Heart right ventricle (tissue), 16 donors: ENCODE measurements at regions not wholly inside any gene's neighbourhood (a gene's known extent, or its start where the extent isn't known, plus 50 kb on each side); places are given as distances from the start of the nearest gene placed in this dataset.
A peak's percentile ranks its signal among the peaks of the same experiment; 100 is the strongest.

Experiments
- ATAC-seq, 8 donors: fragments of 200-7000 bp; cut with Tn5 transposase; one replicate each; pipeline ENCODE4 v1.9.1; 2020; ENCODE audit warnings: mild to moderate bottlenecking in 8 of 8, moderate library complexity in 8 of 8, moderate number of reproducible peaks in 1 of 8
- DNase-seq, 2 donors: peaks; one replicate each; pipeline ENCODE4 v3.0.0-alpha.2; 2020
- H3K27ac ChIP-seq, 10 donors: fragments of 200-600 bp; sonication (generic) in 2 of 10; one replicate each; pipeline versions ENCODE4 v1.5.0 to v1.8.0; 2020 to 2022; ENCODE audit warnings: mild to moderate bottlenecking in 3 of 10
- H3K27me3 ChIP-seq, 7 donors: fragments of 200-600 bp; one replicate each; pipeline ENCODE4 v1.8.0; 2021 to 2022; ENCODE audit warnings: mild to moderate bottlenecking in 2 of 7
- H3K36me3 ChIP-seq, 9 donors: fragments of 200-600 bp; sonication (generic) in 1 of 9; one replicate each; pipeline versions ENCODE4 v1.5.0 to v1.8.0; 2020 to 2022; ENCODE audit warnings: mild to moderate bottlenecking in 2 of 9
- H3K4me1 ChIP-seq, 9 donors: fragments of 200-600 bp; sonication (generic) in 1 of 9; one replicate each; pipeline versions ENCODE4 v1.5.0 to v1.8.0; 2020 to 2022; ENCODE audit warnings: mild to moderate bottlenecking in 4 of 9
- H3K4me3 ChIP-seq, 10 donors: fragments of 200-600 bp; sonication (generic) in 2 of 10; one replicate each; pipeline versions ENCODE4 v1.5.0 to v1.8.0; 2020 to 2022; ENCODE audit warnings: mild to moderate bottlenecking in 7 of 10, moderate library complexity in 2 of 10
- H3K9me3 ChIP-seq, 11 donors: fragments of 200-600 bp in 10 of 11; sonication (generic) in 2 of 11; one replicate each; pipeline versions ENCODE4 v1.5.0 to v1.8.0; 2013 to 2022; ENCODE audit warnings: mild to moderate bottlenecking in 2 of 11, control low read depth in 1 of 11, moderate library complexity in 1 of 11
- WGBS, 2 donors: extraction: QIAGEN DNeasy Blood & Tissue Kit; methylation state at CpG; one replicate each; pipeline ENCODE4 v1.1.7; 2013; ENCODE audit warnings: inconsistent platforms in 1 of 2; 5-methylcytosine and 5-hydroxymethylcytosine counted together
- intact Hi-C, 10 donors: fragments of 100-400 bp; cut with DNase I; formaldehyde crosslinking; loops; one replicate each; pipeline versions ENCODE4 v1.11.1 to v1.14.2; 2022
- TF ChIP-seq, protein P1 (sequence below), 9 donors: fragments of 200-600 bp; sonication (generic) in 2 of 9; IDR thresholded peaks; one replicate each; pipeline versions ENCODE4 v1.5.0 to v1.8.0; 2021 to 2022; ENCODE audit warnings: antibody characterized with exemption in 9 of 9, mild to moderate bottlenecking in 5 of 9, moderate library complexity in 1 of 9
- donor health status: Arrhythmogenic right ventricular cardiomyopathy.
- donor health status: ischemic (EF 13 %, LVEDD 7.1; RV severe dilation, severe dysfunction).
- donor health status: healthy with polysubstance abuse.
- donor health status: DM: no; HTN: yes; CAD: no.
- donor health status: DM: no; HTN: no; CAD: no.
- donor health status: ischemic (EF 25% LVEDD 6.9; RV normal size, moderate dysfunction).
- donor health status: ischemic (EF 25% LVEDD 5.7; RV mildly dilated, moderate dysfunction).
- donor health status: healthy.
- donor health status: DM: yes; HTN: yes; CAD: no.
- donor health status: Ischemic cardiomyopathy.
- donor health status: ischemic (EF 35%, LVEDD 5.7; RV mildly dilated, moderate dysfunction).
- donor health status: nonischemic (EF 11% LVEDD 7.7; RV severe dilation, severe dysfunction).
- donor health status: DM: yes; HTN: yes; CAD: no.
- donor health status: PGD.
- donor health status: ischemic (EF 29% LVEDD 5.4; RV normal size, mild dysfunction).
- donor health status: nonischemic (EF 23%, LVEDD 6.1; RV moderate dilation, normal function).

DNA sequence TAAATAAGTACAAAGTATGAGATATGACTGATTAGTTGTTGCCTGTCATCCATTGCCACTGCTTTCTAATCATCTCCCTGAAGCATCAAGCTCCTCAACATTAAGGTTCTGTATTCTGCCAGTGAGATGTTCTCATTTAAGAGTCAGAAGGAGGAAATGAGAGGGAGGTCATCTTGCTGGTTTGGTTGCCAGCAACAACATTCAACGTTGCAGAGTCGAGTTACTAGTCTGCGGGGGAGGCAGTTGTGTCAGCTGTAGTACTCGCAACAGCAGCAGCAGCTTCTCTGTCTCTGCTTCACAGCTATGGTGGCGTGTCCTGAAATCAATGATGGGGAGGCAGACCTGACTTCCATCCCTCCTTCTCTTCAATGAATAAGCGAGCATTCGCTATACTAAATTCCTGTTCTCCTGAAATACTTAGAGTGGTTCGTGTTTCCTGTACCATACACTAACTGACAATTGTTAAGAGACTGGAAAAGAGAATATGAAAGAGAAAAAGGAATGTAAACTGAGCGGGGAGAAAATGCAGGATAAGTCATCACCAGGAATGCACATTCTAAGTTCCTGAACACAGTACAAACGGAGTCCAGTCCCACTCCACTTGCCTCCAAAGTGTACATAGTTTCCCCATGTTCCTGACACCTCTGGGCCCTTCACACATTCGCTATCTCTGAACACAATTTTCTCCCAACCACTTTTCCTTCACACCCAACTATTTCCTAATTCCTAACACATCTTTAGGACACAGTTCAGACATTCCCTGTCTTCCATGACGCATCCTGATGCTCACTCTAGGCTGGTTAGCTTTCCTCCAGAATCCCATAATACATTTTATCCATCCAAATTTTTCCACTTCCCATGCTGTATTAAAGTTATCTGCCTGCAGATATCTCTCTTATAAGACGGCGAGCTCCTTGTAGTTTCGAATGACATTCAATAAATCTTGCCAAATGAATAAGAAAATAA lies 263.0 kb downstream of the KLF12 start:
- Histone ChIP-seq H3K4me1 (peaks cover 0 to 15% (median 8%) of the 10 kb centered on the region in 9 donors), H3K36me3 (no peaks in the 10 kb centered on the region), H3K27ac (peak overlapping the region in 5 of 10 donors; percentile 3 to 23 (median 18)), H3K27me3 (no peaks in the 10 kb centered on the region), H3K4me3 (no peak overlapping the region), H3K9me3 (no peaks in the 10 kb centered on the region)
- 74 to 75% methylated on average over 15 of the region's 15 CpGs for WGBS, 2 donors
- TF ChIP-seq, protein P1, sequence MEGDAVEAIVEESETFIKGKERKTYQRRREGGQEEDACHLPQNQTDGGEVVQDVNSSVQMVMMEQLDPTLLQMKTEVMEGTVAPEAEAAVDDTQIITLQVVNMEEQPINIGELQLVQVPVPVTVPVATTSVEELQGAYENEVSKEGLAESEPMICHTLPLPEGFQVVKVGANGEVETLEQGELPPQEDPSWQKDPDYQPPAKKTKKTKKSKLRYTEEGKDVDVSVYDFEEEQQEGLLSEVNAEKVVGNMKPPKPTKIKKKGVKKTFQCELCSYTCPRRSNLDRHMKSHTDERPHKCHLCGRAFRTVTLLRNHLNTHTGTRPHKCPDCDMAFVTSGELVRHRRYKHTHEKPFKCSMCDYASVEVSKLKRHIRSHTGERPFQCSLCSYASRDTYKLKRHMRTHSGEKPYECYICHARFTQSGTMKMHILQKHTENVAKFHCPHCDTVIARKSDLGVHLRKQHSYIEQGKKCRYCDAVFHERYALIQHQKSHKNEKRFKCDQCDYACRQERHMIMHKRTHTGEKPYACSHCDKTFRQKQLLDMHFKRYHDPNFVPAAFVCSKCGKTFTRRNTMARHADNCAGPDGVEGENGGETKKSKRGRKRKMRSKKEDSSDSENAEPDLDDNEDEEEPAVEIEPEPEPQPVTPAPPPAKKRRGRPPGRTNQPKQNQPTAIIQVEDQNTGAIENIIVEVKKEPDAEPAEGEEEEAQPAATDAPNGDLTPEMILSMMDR (IDR thresholded peaks at IDR 0.05), result no peak
- peak in 1 of 2 donors; percentile 49 for DNase-seq
- peak in 6 of 8 donors; percentile 50 to 90 (median 70) for ATAC-seq
- intact Hi-C loops, result no loop called here

GRCh38 chr13:73870036-73870741 lies 264.0 kb downstream of the KLF12 start:
- ATAC-seq, result no peak
- intact Hi-C loops, result no loop called here
- H3K27ac ChIP-seq, result peak overlapping the region in 4 of 10 donors; percentile 1 to 19 (median 15)

GRCh38 chr13:73865027-73865426 lies 269.2 kb downstream of the KLF12 start:
- Histone ChIP-seq H3K27ac (no peak overlapping the region), H3K9me3 (no peaks in the 10 kb centered on the region), H3K4me3 (no peak overlapping the region), H3K4me1 (peaks cover 0 to 21% (median 0%) of the 10 kb centered on the region in 9 donors), H3K36me3 (no peaks in the 10 kb centered on the region), H3K27me3 (no peaks in the 10 kb centered on the region)
- intact Hi-C loops, result no loop called here
- TF ChIP-seq, protein P1 (IDR thresholded peaks at IDR 0.05), result no peak
- ATAC-seq, result no peak
- 64 to 76% methylated on average over 1 of the region's 1 CpG for WGBS, 2 donors
- DNase-seq, result no peak

More at GRCh38 chr13:73870036-73870741, 264.0 kb downstream of the KLF12 start:
- peaks cover 0 to 16% (median 8%) of the 10 kb centered on the region in 9 donors for H3K4me1 ChIP-seq
- H3K27me3 ChIP-seq, result no peaks in the 10 kb centered on the region
- no peaks in the 10 kb centered on the region for H3K36me3 ChIP-seq
- no peak overlapping the region for H3K4me3 ChIP-seq
- no peaks in the 10 kb centered on the region for H3K9me3 ChIP-seq
- TF ChIP-seq, protein P1 (IDR thresholded peaks at IDR 0.05), result no peak
- 83 to 86% methylated on average over 5 of the region's 5 CpGs for WGBS, 2 donors
- no peak for DNase-seq

- Histone ChIP-seq H3K4me3 (no peak overlapping the region), H3K9me3 (no peaks in the 10 kb centered on the region), H3K36me3 (no peaks in the 10 kb centered on the region), H3K27me3 (no peaks in the 10 kb centered on the region), H3K4me1 (peaks cover 0 to 25% (median 0%) of the 10 kb centered on the region in 9 donors), H3K27ac (no peak overlapping the region)
- intact Hi-C loops, result no loop called here
- TF ChIP-seq, protein P1 (IDR thresholded peaks at IDR 0.05), result no peak
- no peak for ATAC-seq
- WGBS, 2 donors, result 98% methylated on average over 2 of the region's 2 CpGs
- DNase-seq, result no peak
These were observed 273.1 kb downstream of the KLF12 start for GRCh38 chr13:73861136-73861535.
